Kidney epithelial cell (primary cell): ENCODE measurements at regions not wholly inside any gene's neighbourhood (a gene's known extent, or its start where the extent isn't known, plus 50 kb on each side); places are given as distances from the start of the nearest gene placed in this dataset.

ENCODE experiments used
- DNase-seq: peaks from one replicate; pipeline ENCODE4 v3.0.0-alpha.2; 2010; ENCODE audit warnings: low read depth
- H3K27me3 ChIP-seq: 2 replicates; pipeline ENCODE4 v1.6.0; 2011; ENCODE audit warnings: low read length; ENCODE audit not compliant: control insufficient read depth, insufficient read depth
- H3K36me3 ChIP-seq: 2 replicates; pipeline ENCODE4 v1.5.1; 2011; ENCODE audit warnings: low read length; ENCODE audit not compliant: control insufficient read depth, insufficient read depth
- H3K4me3 ChIP-seq: 2 replicates; pipeline ENCODE4 v1.5.1; 2011; ENCODE audit warnings: low read depth, mild to moderate bottlenecking, control low read depth, low read length
- CTCF ChIP-seq: IDR thresholded peaks from 2 replicates; pipeline ENCODE4 v1.5.1; 2011; ENCODE audit warnings: mild to moderate bottlenecking, moderate library complexity, low read length, control low read depth, inconsistent platforms; ENCODE audit not compliant: insufficient read depth, poor library complexity, severe bottlenecking

- no peak overlapping the region for H3K4me3 ChIP-seq
- TF ChIP-seq CTCF = no peak
- H3K27me3 ChIP-seq = no peaks in the 10 kb centered on the region
- DNase-seq = no peak
- no peaks in the 10 kb centered on the region for H3K36me3 ChIP-seq
Measured at GRCh38 chr4:102153391-102153790, 191.9 kb downstream of the SLC39A8 start.

- no peak for TF ChIP-seq CTCF
- no peaks in the 10 kb centered on the region for H3K36me3 ChIP-seq
- H3K4me3 ChIP-seq = no peak overlapping the region
- no peak for DNase-seq
- H3K27me3 ChIP-seq = no peaks in the 10 kb centered on the region
Measured at GRCh38 chr4:102151696-102152095, 193.6 kb downstream of the SLC39A8 start.

GRCh38 chr4:102143433-102143832 lies 201.8 kb downstream of the SLC39A8 start:
- no peak for DNase-seq
- no peak for TF ChIP-seq CTCF
- H3K36me3 ChIP-seq = no peaks in the 10 kb centered on the region
- no peaks in the 10 kb centered on the region for H3K27me3 ChIP-seq
- no peak overlapping the region for H3K4me3 ChIP-seq

- H3K4me3 ChIP-seq = no peak overlapping the region
- no peaks in the 10 kb centered on the region for H3K36me3 ChIP-seq
- no peaks in the 10 kb centered on the region for H3K27me3 ChIP-seq
- DNase-seq = no peak
- no peak for TF ChIP-seq CTCF
Measured at GRCh38 chr4:102141842-102142241, 203.4 kb downstream of the SLC39A8 start.

GRCh38 chr4:102139932-102140331 lies 205.3 kb downstream of the SLC39A8 start:
- no peaks in the 10 kb centered on the region for H3K36me3 ChIP-seq
- no peak for DNase-seq
- no peaks in the 10 kb centered on the region for H3K27me3 ChIP-seq
- TF ChIP-seq CTCF = no peak
- no peak overlapping the region for H3K4me3 ChIP-seq

- DNase-seq = peak; percentile 16
- no peak overlapping the region for H3K4me3 ChIP-seq
Measured at GRCh38 chr4:102139132-102139573, 206.1 kb downstream of the SLC39A8 start.

More at GRCh38 chr4:102139132-102139573, 206.1 kb downstream of the SLC39A8 start:
- TF ChIP-seq CTCF = no peak
- Histone ChIP-seq H3K27me3 (no peaks in the 10 kb centered on the region), H3K36me3 (no peaks in the 10 kb centered on the region)
